H1 (cell line): ENCODE measurements at regions not wholly inside any gene's neighbourhood (a gene's known extent, or its start where the extent isn't known, plus 50 kb on each side); places are given as distances from the start of the nearest gene placed in this dataset.

ENCODE experiments used
- RAD21 ChIP-seq, 2 experiments: IDR thresholded peaks in 1 of 2; conservative IDR thresholded peaks in 1 of 2; 2 replicates each; pipeline ENCODE4 v1.6.1; 2011; ENCODE audit warnings: low read depth in 2 of 2, low read length in 2 of 2, improper control_type of control experiment in 1 of 2, inconsistent platforms in 1 of 2, mild to moderate bottlenecking in 1 of 2, moderate library complexity in 1 of 2
- SAP30 ChIP-seq: fragments of 300-600 bp; sonication (generic); IDR thresholded peaks from 2 replicates; pipeline ENCODE4 v1.7.1; 2012; ENCODE audit warnings: low read length, moderate library complexity, mild to moderate bottlenecking, inconsistent platforms; ENCODE audit not compliant: insufficient read depth, insufficient replicate concordance
- TAF7 ChIP-seq: optimal IDR thresholded peaks from 2 replicates; pipeline ENCODE3; 2011; ENCODE audit warnings: low read depth, mild to moderate bottlenecking, inconsistent platforms, low read length, moderate library complexity, borderline replicate concordance
- TBP ChIP-seq: IDR thresholded peaks from 2 replicates; pipeline ENCODE4 v1.6.1; 2011; ENCODE audit warnings: low read depth, low read length, improper control_type of control experiment
- TCF12 ChIP-seq: IDR thresholded peaks from 2 replicates; pipeline ENCODE4 v1.6.1; 2011; ENCODE audit warnings: low read depth, mild to moderate bottlenecking, low read length
- ZNF274 ChIP-seq: IDR thresholded peaks from 2 replicates; pipeline ENCODE4 v1.7.0; 2012; ENCODE audit warnings: low read length, borderline replicate concordance; ENCODE audit errors: extremely low read depth

- no peak for TF ChIP-seq TCF12
- TF ChIP-seq ZNF274: no peak
- TF ChIP-seq RAD21 (IDR thresholded peaks at IDR 0.05 in 1 of 2, conservative IDR thresholded peaks at IDR 0.05 in 1 of 2; ENCODE audit: low read depth in 2 of 2, low read length in 2 of 2): no peak
- no peak for TF ChIP-seq TAF7
- no peak for TF ChIP-seq SAP30
- TF ChIP-seq TBP: no peak
These were observed 138.1 kb upstream of the FLRT2 start (continued) for GRCh38 chr14:85391892-85392291.
